ENCODE measurements at regions not wholly inside any gene's neighbourhood (a gene's known extent, or its start where the extent isn't known, plus 50 kb on each side); places are given as distances from the start of the nearest gene placed in this dataset.

- WGBS, 2 donors (ENCODE audit: low coverage in 1 of 2) = 2 to 10% methylated on average over 12 to 14 of the region's 14 CpGs
- peak; percentile 73 for ATAC-seq
- Histone ChIP-seq H3K27me3 (peaks cover 85% of the 10 kb centered on the region), H3K36me3 (no peaks in the 10 kb centered on the region), H3K4me1 (peaks cover 0 to 37% (median 7%) of the 10 kb centered on the region in 3 donors), H3K27ac (peak overlapping the region in 2 of 4 donors; percentile 38 to 48), H3K4me3 (no peak overlapping the region), H3K9me3 (no peaks in the 10 kb centered on the region)
- TF ChIP-seq POLR2AphosphoS5 (IDR thresholded peaks at IDR 0.05) (peak; percentile 18), CTCF (IDR thresholded peaks at IDR 0.05) (no peak)
Observed at GRCh38 chr11:43555816-43556611, 124.5 kb upstream of the HSD17B12 start.

DNA sequence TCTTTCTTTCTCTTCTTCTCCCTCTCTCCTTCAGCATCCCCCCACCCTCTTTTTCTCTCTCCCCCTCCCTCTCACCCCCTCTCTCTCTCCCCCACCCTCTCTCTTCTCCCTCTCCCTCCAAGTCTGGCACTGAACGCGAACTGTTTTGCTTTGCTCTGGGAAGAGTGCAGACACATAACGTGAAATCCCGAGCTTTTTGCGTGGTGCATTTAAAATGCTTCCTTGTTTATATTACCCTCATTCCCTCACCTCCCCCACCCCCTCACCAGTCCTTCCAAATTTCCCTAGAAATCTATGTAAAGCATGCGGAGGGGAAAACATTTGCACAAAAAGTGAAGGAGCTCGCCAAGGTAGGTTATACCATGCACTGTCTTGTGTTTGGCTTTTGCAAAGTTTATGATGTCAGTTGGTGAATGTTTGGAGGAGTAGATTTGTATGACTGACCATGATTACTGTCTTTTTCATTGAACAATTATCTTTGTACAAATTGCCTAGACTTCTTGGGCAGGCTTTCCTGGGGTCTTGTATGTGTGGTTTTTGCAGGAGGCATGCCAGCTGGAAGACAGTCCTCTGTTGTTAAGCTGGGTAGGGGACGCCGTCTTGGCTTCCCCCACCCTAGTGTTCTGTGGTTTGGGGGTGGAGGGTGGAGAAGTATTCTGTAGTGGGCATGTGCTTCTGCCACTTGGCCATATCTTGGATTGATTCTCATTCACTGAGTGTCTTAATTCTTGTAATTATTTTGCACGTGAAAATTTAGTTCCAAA lies 123.7 kb upstream of the HSD17B12 start:
- no peak overlapping the region for H3K4me3 ChIP-seq
- peaks cover 0 to 37% (median 7%) of the 10 kb centered on the region in 3 donors for H3K4me1 ChIP-seq
- H3K36me3 ChIP-seq = no peaks in the 10 kb centered on the region
- H3K27me3 ChIP-seq = peaks cover 85% of the 10 kb centered on the region
- H3K27ac ChIP-seq = no peak overlapping the region
- WGBS, 2 donors (ENCODE audit: low coverage in 1 of 2) = 0 to 2% methylated on average over 7 to 8 of the region's 10 CpGs
- no peak for TF ChIP-seq POLR2AphosphoS5 (IDR thresholded peaks at IDR 0.05)
- no peak for TF ChIP-seq POLR2A (IDR thresholded peaks at IDR 0.05)
- TF ChIP-seq EP300 (IDR thresholded peaks at IDR 0.05) = no peak
- TF ChIP-seq CTCF (IDR thresholded peaks at IDR 0.05) = no peak
- no peaks in the 10 kb centered on the region for H3K9me3 ChIP-seq
- ATAC-seq = no peak

GRCh38 chr11:43557553-43558110 lies 122.9 kb upstream of the HSD17B12 start:
- Histone ChIP-seq H3K9me3 (no peaks in the 10 kb centered on the region), H3K4me1 (peaks cover 0 to 37% (median 7%) of the 10 kb centered on the region in 3 donors), H3K27me3 (peaks cover 80% of the 10 kb centered on the region), H3K36me3 (no peaks in the 10 kb centered on the region), H3K4me3 (no peak overlapping the region), H3K27ac (no peak overlapping the region)
- no peak for ATAC-seq
- TF ChIP-seq POLR2AphosphoS5 (IDR thresholded peaks at IDR 0.05) (no peak), POLR2A (IDR thresholded peaks at IDR 0.05) (no peak), CTCF (IDR thresholded peaks at IDR 0.05) (peak in 3 of 4 experiments; percentile 22 to 31 (median 27))
- 0 to 5% methylated on average over 6 to 13 of the region's 13 CpGs for WGBS, 2 donors (ENCODE audit: low coverage in 1 of 2)

DNA sequence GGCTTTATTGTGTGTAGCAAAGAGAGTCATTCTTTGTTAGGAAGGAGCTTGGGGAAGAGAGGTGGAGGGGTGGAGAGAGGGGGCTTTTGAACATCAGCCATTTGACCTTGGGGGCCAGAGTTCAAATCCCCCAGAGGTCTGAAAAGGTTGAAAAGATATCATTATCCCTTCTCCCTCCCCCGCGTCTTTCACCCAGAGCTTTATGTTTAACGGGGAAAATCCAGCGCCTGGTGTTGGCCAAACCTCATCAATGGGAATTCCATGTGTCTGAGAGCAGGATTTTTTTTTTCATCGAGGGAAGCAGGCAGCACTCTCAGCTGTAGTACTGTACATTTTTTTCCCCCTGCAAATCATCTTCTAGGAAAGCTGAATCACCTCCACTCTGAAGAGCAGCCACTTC lies 122.4 kb upstream of the HSD17B12 start:
- TF ChIP-seq CTCF (IDR thresholded peaks at IDR 0.05) (no peak), POLR2AphosphoS5 (IDR thresholded peaks at IDR 0.05) (no peak), POLR2A (IDR thresholded peaks at IDR 0.05) (no peak), EP300 (IDR thresholded peaks at IDR 0.05) (no peak)
- WGBS, 2 donors (ENCODE audit: low coverage in 1 of 2) = 0% methylated on average over 4 of the region's 5 CpGs; no CpG with 5 or more reads in 1 of the 2 donors
- no peaks in the 10 kb centered on the region for H3K36me3 ChIP-seq
- no peak overlapping the region for H3K4me3 ChIP-seq
- ATAC-seq = no peak
- H3K27ac ChIP-seq = no peak overlapping the region
- H3K27me3 ChIP-seq = peaks cover 81% of the 10 kb centered on the region
- no peaks in the 10 kb centered on the region for H3K9me3 ChIP-seq
- peaks cover 0 to 37% (median 7%) of the 10 kb centered on the region in 3 donors for H3K4me1 ChIP-seq
